GM23338 (cell line): ENCODE measurements at regions not wholly inside any gene's neighbourhood (a gene's known extent, or its start where the extent isn't known, plus 50 kb on each side); places are given as distances from the start of the nearest gene placed in this dataset.

Experiments
- CTCF ChIP-seq, 2 experiments: fragments of 200-600 bp in 1 of 2; sonication (generic) in 1 of 2; conservative IDR thresholded peaks; 2 replicates each; pipeline versions ENCODE4 v1.5.1 to v1.6.1; 2016 to 2017; ENCODE audit warnings: antibody characterized with exemption in 2 of 2, low read depth in 2 of 2, mild to moderate bottlenecking in 2 of 2, moderate library complexity in 1 of 2
- EZH2 ChIP-seq: fragments of 200-600 bp; sonication (generic); IDR thresholded peaks from one replicate; pipeline ENCODE4 v1.8.0; 2017; ENCODE audit warnings: antibody characterized with exemption, mild to moderate bottlenecking, low read depth; ENCODE audit not compliant: unreplicated experiment
- JUNB ChIP-seq: IDR thresholded peaks from one replicate; pipeline ENCODE4 v1.6.1; 2016; ENCODE audit warnings: antibody characterized with exemption; ENCODE audit not compliant: unreplicated experiment
- POLR2AphosphoS5 ChIP-seq: IDR thresholded peaks from 2 replicates; pipeline ENCODE4 v1.6.1; 2016; ENCODE audit warnings: antibody characterized with exemption, low read depth

GRCh38 chr21:35929901-35930300 is 130.4 kb downstream of the SETD4 start:
- TF ChIP-seq CTCF (conservative IDR thresholded peaks at IDR 0.05; ENCODE audit: low read depth in 2 of 2) = no peak
- TF ChIP-seq EZH2 = no peak
- TF ChIP-seq JUNB = no peak
- no peak for TF ChIP-seq POLR2AphosphoS5
